ENCODE measurements at regions not wholly inside any gene's neighbourhood (a gene's known extent, or its start where the extent isn't known, plus 50 kb on each side); places are given as distances from the start of the nearest gene placed in this dataset.
A peak's percentile ranks its signal among the peaks of the same experiment; 100 is the strongest.

GRCh38 chr11:45754741-45755140 lies 50.2 kb upstream of the SLC35C1 start:
- no peak for ATAC-seq
- Histone ChIP-seq H3K27ac (no peak overlapping the region), H3K36me3 (no peaks in the 10 kb centered on the region), H3K27me3 (no peaks in the 10 kb centered on the region), H3K4me1 (no peaks in the 10 kb centered on the region), H3K4me3 (no peak overlapping the region), H3K9me3 (no peaks in the 10 kb centered on the region)
- DNase-seq, result no peak
- 100% methylated on average over 3 of the region's 7 CpGs for WGBS (ENCODE audit: insufficient coverage, low coverage, low lambda C conversion rate, missing lambda C conversion rate)
- intact Hi-C loops (cut with DNase I), result no loop called here
- TF ChIP-seq CTCF (IDR thresholded peaks at IDR 0.05) (no peak), POLR2A (IDR thresholded peaks at IDR 0.05) (no peak)

DNA sequence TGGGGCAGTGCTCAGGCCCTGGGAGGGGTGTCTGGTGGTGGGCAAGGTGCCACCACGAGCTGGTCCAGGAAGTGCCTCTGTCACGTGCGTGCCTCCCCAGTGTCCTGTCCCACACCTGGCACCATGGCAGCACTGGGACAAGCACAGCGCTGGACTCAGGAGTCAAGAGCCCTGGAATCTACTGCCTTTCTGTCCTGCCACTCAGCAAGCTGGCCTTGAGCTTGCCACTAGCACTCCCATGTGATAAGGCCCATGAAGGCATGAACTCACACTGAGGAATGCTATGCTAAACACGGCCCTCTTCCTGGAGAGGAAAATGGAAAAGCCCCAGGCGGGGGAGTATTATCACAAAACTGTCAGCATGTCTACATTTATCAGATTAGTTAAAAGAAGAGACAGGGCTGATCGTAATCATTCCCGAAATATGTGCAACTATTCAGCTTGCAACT lies 50.7 kb upstream of the SLC35C1 start:
- Histone ChIP-seq H3K27me3 (no peaks in the 10 kb centered on the region), H3K9me3 (no peaks in the 10 kb centered on the region), H3K4me3 (no peak overlapping the region), H3K36me3 (no peaks in the 10 kb centered on the region), H3K27ac (no peak overlapping the region), H3K4me1 (no peaks in the 10 kb centered on the region)
- WGBS (ENCODE audit: insufficient coverage, low coverage, low lambda C conversion rate, missing lambda C conversion rate), result 56% methylated on average over 4 of the region's 8 CpGs
- intact Hi-C loops (cut with DNase I), result no loop called here
- no peak for TF ChIP-seq POLR2A (IDR thresholded peaks at IDR 0.05)
- no peak for TF ChIP-seq CTCF (IDR thresholded peaks at IDR 0.05)
- no peak for DNase-seq
- peak in 1 of 4 donors; percentile 27 for ATAC-seq

GRCh38 chr11:45752106-45752505 lies 52.8 kb upstream of the SLC35C1 start:
- H3K27ac ChIP-seq, result no peak overlapping the region
- WGBS (ENCODE audit: insufficient coverage, low coverage, low lambda C conversion rate, missing lambda C conversion rate), result 76% methylated on average over 7 of the region's 11 CpGs
- no peak overlapping the region for H3K4me3 ChIP-seq
- no peaks in the 10 kb centered on the region for H3K9me3 ChIP-seq
- intact Hi-C loops (cut with DNase I), result no loop called here
- no peaks in the 10 kb centered on the region for H3K4me1 ChIP-seq
- TF ChIP-seq POLR2A (IDR thresholded peaks at IDR 0.05), result no peak
- no peak for TF ChIP-seq CTCF (IDR thresholded peaks at IDR 0.05)
- no peak for ATAC-seq
- DNase-seq, result no peak
- H3K27me3 ChIP-seq, result no peaks in the 10 kb centered on the region
- no peaks in the 10 kb centered on the region for H3K36me3 ChIP-seq

GRCh38 chr11:45751430-45751829 lies 53.5 kb upstream of the SLC35C1 start:
- TF ChIP-seq CTCF (IDR thresholded peaks at IDR 0.05), result no peak
- TF ChIP-seq POLR2A (IDR thresholded peaks at IDR 0.05), result no peak
- H3K36me3 ChIP-seq, result no peaks in the 10 kb centered on the region
- no peaks in the 10 kb centered on the region for H3K4me1 ChIP-seq
- H3K27me3 ChIP-seq, result no peaks in the 10 kb centered on the region
- H3K27ac ChIP-seq, result no peak overlapping the region
- ATAC-seq (no peak), DNase-seq (no peak)
- H3K9me3 ChIP-seq, result no peaks in the 10 kb centered on the region
- intact Hi-C loops (cut with DNase I), result no loop called here
- H3K4me3 ChIP-seq, result no peak overlapping the region
- WGBS (ENCODE audit: insufficient coverage, low coverage, low lambda C conversion rate, missing lambda C conversion rate), result 39% methylated on average over 6 of the region's 7 CpGs

GRCh38 chr11:45750439-45750838 lies 54.5 kb upstream of the SLC35C1 start:
- DNase-seq, result no peak
- no peaks in the 10 kb centered on the region for H3K4me1 ChIP-seq
- H3K27ac ChIP-seq, result no peak overlapping the region
- no peak for ATAC-seq
- intact Hi-C loops (cut with DNase I), result no loop called here
- H3K4me3 ChIP-seq, result no peak overlapping the region
- no peaks in the 10 kb centered on the region for H3K27me3 ChIP-seq
- TF ChIP-seq POLR2A (IDR thresholded peaks at IDR 0.05) (no peak), CTCF (IDR thresholded peaks at IDR 0.05) (no peak)
- no peaks in the 10 kb centered on the region for H3K36me3 ChIP-seq
- H3K9me3 ChIP-seq, result no peaks in the 10 kb centered on the region
- WGBS (ENCODE audit: insufficient coverage, low coverage, low lambda C conversion rate, missing lambda C conversion rate), result 75% methylated on average over 8 of the region's 8 CpGs
